ENCODE measurements at regions not wholly inside any gene's neighbourhood (a gene's known extent, or its start where the extent isn't known, plus 50 kb on each side); places are given as distances from the start of the nearest gene placed in this dataset.

- DNase-seq (ENCODE audit: low spot score) (peak; percentile 10), ATAC-seq (peak; percentile 56)
- Mint-ChIP-seq H3K36me3 (no peaks in the 10 kb centered on the region), H3K4me1 (peaks cover 23% of the 10 kb centered on the region), H3K27me3 (ENCODE audit: low read depth) (no peaks in the 10 kb centered on the region), H3K4me3 (no peak overlapping the region), H3K9me3 (no peaks in the 10 kb centered on the region), H3K27ac (0 out of 2 replicates have a peak overlapping the region, but pooled peaks have one; percentile 37)
- TF ChIP-seq CREB1 (CRISPR knock-in tag; IDR thresholded peaks at IDR 0.05) (no peak), ZNF121 (CRISPR knock-in tag; IDR thresholded peaks at IDR 0.05) (peak; percentile 97), TCF7 (CRISPR knock-in tag; IDR thresholded peaks at IDR 0.05; ENCODE audit: low read depth) (no peak), NFATC4 (CRISPR knock-in tag; IDR thresholded peaks at IDR 0.05) (no peak), SMAD3 (CRISPR knock-in tag; IDR thresholded peaks at IDR 0.05; ENCODE audit: borderline replicate concordance) (no peak)
- POLR2A ChIA-PET = no interaction called here
- CTCF ChIA-PET = interaction anchor here (0.6 kb wide), 1 partner anchor 1013 kb away, joined by 3 read pairs; no protein-coding TSS in a partner anchor
Measured at GRCh38 chr4:171157462-171158082, 655.6 kb upstream of the GALNTL6 start.

- POLR2A ChIA-PET = no interaction called here
- peaks cover 2% of the 10 kb centered on the region; the same call in 1 of the 2 replicates for H3K4me1 Mint-ChIP-seq
Measured at GRCh38 chr4:171142639-171143038, 670.6 kb upstream of the GALNTL6 start.

More at GRCh38 chr4:171142639-171143038, 670.6 kb upstream of the GALNTL6 start:
- Mint-ChIP-seq H3K27ac (no peak overlapping the region), H3K4me3 (no peak overlapping the region), H3K36me3 (no peaks in the 10 kb centered on the region), H3K9me3 (peaks cover 9% of the 10 kb centered on the region; the same call in 1 of the 2 replicates), H3K27me3 (ENCODE audit: low read depth) (no peaks in the 10 kb centered on the region)
- DNase-seq (ENCODE audit: low spot score) (no peak), ATAC-seq (no peak)
- CTCF ChIA-PET = no interaction called here
- TF ChIP-seq ZBTB43 (CRISPR knock-in tag; IDR thresholded peaks at IDR 0.05) (no peak), RELA (CRISPR knock-in tag; IDR thresholded peaks at IDR 0.05; ENCODE audit: borderline replicate concordance) (no peak), ATF3 (CRISPR knock-in tag; conservative IDR thresholded peaks at IDR 0.05) (no peak), ZNF219 (CRISPR knock-in tag; IDR thresholded peaks at IDR 0.05; ENCODE audit: borderline replicate concordance) (no peak), ZNF532 (CRISPR knock-in tag; IDR thresholded peaks at IDR 0.05; ENCODE audit: borderline replicate concordance) (no peak), ZSCAN18 (CRISPR knock-in tag; IDR thresholded peaks at IDR 0.05) (no peak), KAT7 (CRISPR knock-in tag; IDR thresholded peaks at IDR 0.05; ENCODE audit: borderline replicate concordance) (no peak), ZNF416 (CRISPR knock-in tag; IDR thresholded peaks at IDR 0.05) (no peak), ZNF121 (CRISPR knock-in tag; IDR thresholded peaks at IDR 0.05) (no peak), ATF1 (CRISPR knock-in tag; IDR thresholded peaks at IDR 0.05) (no peak), E2F4 (CRISPR knock-in tag; IDR thresholded peaks at IDR 0.05; ENCODE audit: borderline replicate concordance, low read depth) (no peak), IRF2 (CRISPR knock-in tag; IDR thresholded peaks at IDR 0.05; ENCODE audit: borderline replicate concordance, low read depth) (no peak), MXD4 (CRISPR knock-in tag; IDR thresholded peaks at IDR 0.05; ENCODE audit: borderline replicate concordance) (no peak), ZMAT4 (CRISPR knock-in tag; IDR thresholded peaks at IDR 0.05) (no peak), AFF4 (CRISPR knock-in tag; IDR thresholded peaks at IDR 0.05; ENCODE audit: borderline replicate concordance) (no peak)
